ENCODE measurements at regions not wholly inside any gene's neighbourhood (a gene's known extent, or its start where the extent isn't known, plus 50 kb on each side); places are given as distances from the start of the nearest gene placed in this dataset.

DNA sequence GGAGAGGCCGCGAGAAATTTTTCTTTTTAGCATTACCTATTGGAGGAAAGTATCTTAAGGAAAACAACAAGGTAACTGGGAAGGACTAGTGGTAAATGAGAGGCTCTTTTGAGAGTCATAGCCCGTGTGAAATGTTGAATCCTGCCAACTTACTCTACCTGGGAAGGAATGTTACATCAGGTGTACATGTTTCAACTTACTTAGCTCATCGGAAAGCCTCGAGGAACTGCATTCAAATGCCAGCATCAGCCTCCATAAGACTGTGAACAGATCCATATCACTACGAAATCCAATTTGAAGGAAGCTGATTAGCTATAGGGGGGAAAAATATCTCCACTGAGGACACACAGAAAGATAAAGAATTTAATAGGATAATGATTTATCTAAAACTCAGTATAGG lies 72.3 kb upstream of the PDZRN3 start:
- H3K9me3 Mint-ChIP-seq, result peaks cover 12% of the 10 kb centered on the region
- TF ChIP-seq JUN (CRISPR knock-in tag; IDR thresholded peaks at IDR 0.05) (no peak), KAT7 (CRISPR knock-in tag; IDR thresholded peaks at IDR 0.05; ENCODE audit: borderline replicate concordance) (no peak), IRF2 (CRISPR knock-in tag; IDR thresholded peaks at IDR 0.05; ENCODE audit: borderline replicate concordance, low read depth) (no peak), USF2 (CRISPR knock-in tag; IDR thresholded peaks at IDR 0.05) (no peak), ZMAT4 (CRISPR knock-in tag; IDR thresholded peaks at IDR 0.05) (no peak), ZNF396 (CRISPR knock-in tag; IDR thresholded peaks at IDR 0.05; ENCODE audit: borderline replicate concordance) (no peak), CTCF (IDR thresholded peaks at IDR 0.05) (no peak), CBFB (CRISPR knock-in tag; IDR thresholded peaks at IDR 0.05; ENCODE audit: low read depth) (no peak), GABPB1 (CRISPR knock-in tag; IDR thresholded peaks at IDR 0.05) (no peak), NR3C1 (CRISPR knock-in tag; conservative IDR thresholded peaks at IDR 0.05; ENCODE audit: low read depth) (no peak), ATF2 (CRISPR knock-in tag; IDR thresholded peaks at IDR 0.05; ENCODE audit: borderline replicate concordance, low read depth) (no peak), ZBTB21 (CRISPR knock-in tag; IDR thresholded peaks at IDR 0.05; ENCODE audit: borderline replicate concordance) (no peak), TCF7 (CRISPR knock-in tag; IDR thresholded peaks at IDR 0.05; ENCODE audit: low read depth) (no peak), ZNF121 (CRISPR knock-in tag; IDR thresholded peaks at IDR 0.05) (no peak), TEAD1 (CRISPR knock-in tag; IDR thresholded peaks at IDR 0.05) (no peak), AFF4 (CRISPR knock-in tag; IDR thresholded peaks at IDR 0.05; ENCODE audit: borderline replicate concordance) (no peak), NR1H2 (CRISPR knock-in tag; IDR thresholded peaks at IDR 0.05) (no peak), HMGA2 (CRISPR knock-in tag; IDR thresholded peaks at IDR 0.05) (no peak)
- no peak for DNase-seq (ENCODE audit: low spot score)

DNA sequence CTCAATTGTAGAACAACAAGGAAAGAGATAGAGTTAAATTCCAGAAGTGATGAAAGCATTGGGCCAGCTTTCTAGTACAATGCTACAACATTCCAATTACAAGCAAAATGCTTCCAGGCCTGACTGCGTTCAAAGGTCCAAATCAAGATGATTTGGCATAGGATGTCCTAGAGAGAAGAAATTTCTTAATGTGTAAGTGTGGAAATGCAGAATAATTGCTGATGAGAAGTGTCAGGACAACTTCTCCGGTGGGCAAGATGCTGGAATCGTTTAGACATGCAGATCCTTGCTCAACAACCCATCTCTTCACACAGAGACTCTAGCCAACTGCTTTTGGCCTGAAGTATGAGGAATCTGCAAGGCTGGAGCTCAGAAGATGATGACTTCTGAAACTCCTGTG lies 71.1 kb upstream of the PDZRN3 start:
- H3K36me3 Mint-ChIP-seq, result no peaks in the 10 kb centered on the region
- no peak overlapping the region for H3K4me3 Mint-ChIP-seq
- DNase-seq (ENCODE audit: low spot score), result no peak
- no peak overlapping the region for H3K27ac Mint-ChIP-seq
- ChIA-PET CTCF (no interaction called here), POLR2A (no interaction called here)
- ATAC-seq, result no peak
- no peak for TF ChIP-seq NR3C1 (CRISPR knock-in tag; conservative IDR thresholded peaks at IDR 0.05; ENCODE audit: low read depth)
- no peak for TF ChIP-seq JUN (CRISPR knock-in tag; IDR thresholded peaks at IDR 0.05)
- TF ChIP-seq ZBTB21 (CRISPR knock-in tag; IDR thresholded peaks at IDR 0.05; ENCODE audit: borderline replicate concordance), result no peak
- no peak for TF ChIP-seq SOX15 (CRISPR knock-in tag; IDR thresholded peaks at IDR 0.05)
- no peak for TF ChIP-seq ZNF425 (CRISPR knock-in tag; conservative IDR thresholded peaks at IDR 0.05)
- no peak for TF ChIP-seq HMGA2 (CRISPR knock-in tag; IDR thresholded peaks at IDR 0.05)
- TF ChIP-seq GRHL2 (CRISPR knock-in tag; IDR thresholded peaks at IDR 0.05; ENCODE audit: insufficient replicate concordance, severe bottlenecking), result no peak
- no peak for TF ChIP-seq FOXK1 (CRISPR knock-in tag; IDR thresholded peaks at IDR 0.05)
- TF ChIP-seq SMAD4 (CRISPR knock-in tag; IDR thresholded peaks at IDR 0.05), result no peak
- no peak for TF ChIP-seq E2F4 (CRISPR knock-in tag; IDR thresholded peaks at IDR 0.05; ENCODE audit: borderline replicate concordance, low read depth)
- peaks cover 12% of the 10 kb centered on the region for H3K9me3 Mint-ChIP-seq
- peaks cover 4% of the 10 kb centered on the region; the same call in 1 of the 2 replicates for H3K27me3 Mint-ChIP-seq (ENCODE audit: low read depth)
- H3K4me1 Mint-ChIP-seq, result no peaks in the 10 kb centered on the region

More for the DNA sequence above, 72.3 kb upstream of the PDZRN3 start:
- peaks cover 4% of the 10 kb centered on the region; the same call in 1 of the 2 replicates for H3K27me3 Mint-ChIP-seq (ENCODE audit: low read depth)
- POLR2A ChIA-PET, result no interaction called here
- H3K4me3 Mint-ChIP-seq, result no peak overlapping the region
- ATAC-seq, result no peak
- no peak overlapping the region for H3K27ac Mint-ChIP-seq
- H3K36me3 Mint-ChIP-seq, result no peaks in the 10 kb centered on the region
- CTCF ChIA-PET, result no interaction called here
- no peaks in the 10 kb centered on the region for H3K4me1 Mint-ChIP-seq
